HCT116 (cell line): ENCODE measurements at regions not wholly inside any gene's neighbourhood (a gene's known extent, or its start where the extent isn't known, plus 50 kb on each side); places are given as distances from the start of the nearest gene placed in this dataset.

Experiments
- ATAC-seq: fragments of 200-7000 bp; cut with Tn5 transposase; 2 replicates; pipeline ENCODE4 v1.9.1; 2020; ENCODE audit warnings: mild to moderate bottlenecking, moderate library complexity
- BruUV-seq: library from RNA; stranded (reverse); fragments of 400-500 nt; replicated peaks from 2 replicates; lab custom pipeline; 2021; lab: Mats Ljungman, UMichigan
- CTCF ChIA-PET: fragments of 300-600 bp; sonication (Branson Sonifier 250); formaldehyde crosslinking; loops from one replicate; lab custom pipeline; 2021; ENCODE audit warnings: antibody characterized with exemption; lab: Charles Lee
- POLR2A ChIA-PET: fragments of 300-600, 350-600 bp; sonication (Branson Sonifier 250); formaldehyde crosslinking; loops from one replicate; lab custom pipeline; 2021; ENCODE audit warnings: antibody characterized with exemption; lab: Charles Lee
- RAD21 ChIA-PET, 2 experiments: fragments of 300-600 bp; sonication (Branson Sonifier 250); formaldehyde crosslinking; loops; one replicate each; lab custom pipeline; 2023; ENCODE audit warnings: low total read pairs in 2 of 2; ENCODE audit not compliant: uncharacterized antibody in 2 of 2, unreplicated experiment in 2 of 2, low non-redundant PET in 1 of 2; lab: Charles Lee
- DNase-seq: peaks from one replicate; pipeline ENCODE4 v3.0.0-alpha.2; 2010; ENCODE audit warnings: low read depth, low spot score
- H2AFZ ChIP-seq: fragments of 200-600 bp; shearing (Covaris generic), sonication (generic); 2 replicates; pipeline ENCODE4 v1.6.1; 2017; ENCODE audit warnings: low read depth, mixed run types, mixed read lengths, antibody characterized with exemption, low read length; ENCODE audit not compliant: poor library complexity, severe bottlenecking
- H3K27ac ChIP-seq: 2 replicates; pipeline ENCODE4 v1.5.1; 2012; ENCODE audit warnings: low read depth, low read length
- H3K27me3 ChIP-seq: fragments of 200-600 bp; sonication (generic); 2 replicates; pipeline ENCODE4 v1.6.1; 2016; ENCODE audit warnings: mixed run types, low read length, mixed read lengths; ENCODE audit not compliant: insufficient read depth
- H3K36me3 ChIP-seq, 2 experiments: fragments of 200-500 bp in 1 of 2; fragments of 200-600 bp in 1 of 2; sonication (Bioruptor generic) in 1 of 2; sonication (generic) in 1 of 2; 2 replicates each; pipeline versions ENCODE4 v1.5.1 to v1.6.1; 2014 to 2016; ENCODE audit warnings: low read length in 2 of 2, inconsistent platforms in 1 of 2, mixed read lengths in 1 of 2, mixed run types in 1 of 2; ENCODE audit not compliant: insufficient read depth in 2 of 2, control insufficient read depth in 1 of 2
- H3K4me1 ChIP-seq, 2 experiments: fragments of 200-600 bp in 1 of 2; sonication (generic) in 1 of 2; 2 replicates each; pipeline versions ENCODE4 v1.5.1 to v1.6.1; 2012 to 2017; ENCODE audit warnings: low read length in 2 of 2, inconsistent platforms in 1 of 2, mild to moderate bottlenecking in 1 of 2, mixed read lengths in 1 of 2, mixed run types in 1 of 2, moderate library complexity in 1 of 2; ENCODE audit not compliant: insufficient read depth in 2 of 2, control insufficient read depth in 1 of 2
- H3K4me2 ChIP-seq: fragments of 200-600 bp; sonication (generic); 2 replicates; pipeline ENCODE4 v1.6.1; 2017; ENCODE audit warnings: mixed run types, low read length, mixed read lengths
- H3K4me3 ChIP-seq, 2 experiments: fragments of 200-600 bp in 1 of 2; sonication (generic) in 1 of 2; replicated peaks in 1 of 2; 2 replicates each; pipeline ENCODE4 v1.5.1; 2011 to 2016; ENCODE audit warnings: low read length in 2 of 2, control low read depth in 1 of 2, low read depth in 1 of 2, mild to moderate bottlenecking in 1 of 2, mixed read lengths in 1 of 2, mixed run types in 1 of 2
- H3K79me2 ChIP-seq: fragments of 200-600 bp; sonication (generic); 2 replicates; pipeline ENCODE4 v1.6.1; 2017; ENCODE audit warnings: mild to moderate bottlenecking, mixed run types, low read length, moderate library complexity, mixed read lengths; ENCODE audit not compliant: insufficient read depth
- H3K9ac ChIP-seq: fragments of 200-600 bp; sonication (generic); 2 replicates; pipeline ENCODE4 v1.6.1; 2016; ENCODE audit warnings: low read length, mixed read lengths
- H3K9me2 ChIP-seq: fragments of 200-600 bp; sonication (generic), shearing (Covaris generic); 2 replicates; pipeline ENCODE4 v1.6.1; 2017; ENCODE audit warnings: mixed run types, mild to moderate bottlenecking, moderate library complexity; ENCODE audit not compliant: insufficient read depth
- H3K9me3 ChIP-seq, 2 experiments: fragments of 200-500 bp in 1 of 2; fragments of 200-600 bp in 1 of 2; sonication (Bioruptor generic) in 1 of 2; sonication (generic) in 1 of 2; 2 replicates each; pipeline ENCODE4 v1.6.1; 2014 to 2017; ENCODE audit warnings: low read length in 2 of 2, mixed read lengths in 2 of 2, inconsistent platforms in 1 of 2, low read depth in 1 of 2, mild to moderate bottlenecking in 1 of 2, mixed run types in 1 of 2, moderate library complexity in 1 of 2; ENCODE audit not compliant: control insufficient read depth in 1 of 2, insufficient read depth in 1 of 2
- H4K20me1 ChIP-seq: fragments of 200-600 bp; sonication (generic), shearing (Covaris generic); 2 replicates; pipeline ENCODE4 v1.6.1; 2017; ENCODE audit warnings: mixed run types, mild to moderate bottlenecking, moderate library complexity; ENCODE audit not compliant: insufficient read depth
- CEBPB ChIP-seq: IDR thresholded peaks from 2 replicates; pipeline ENCODE4 v1.6.1; 2012; ENCODE audit warnings: low read depth
- EGR1 ChIP-seq: IDR thresholded peaks from 2 replicates; pipeline ENCODE4 v1.6.1; 2012; ENCODE audit warnings: low read depth
- EZH2 ChIP-seq: fragments of 200-600 bp; sonication (generic); IDR thresholded peaks from 2 replicates; pipeline ENCODE4 v1.6.1; 2017; ENCODE audit warnings: antibody characterized with exemption, mixed run types
- RAD21 ChIP-seq: IDR thresholded peaks from 2 replicates; pipeline ENCODE4 v1.6.1; 2012; ENCODE audit warnings: low read depth, mild to moderate bottlenecking
- SIN3A ChIP-seq: IDR thresholded peaks from 2 replicates; pipeline ENCODE4 v1.6.1; 2012; ENCODE audit warnings: low read depth
- TCF7L2 ChIP-seq: IDR thresholded peaks from 2 replicates; pipeline ENCODE4 v1.7.0; 2011; ENCODE audit warnings: borderline replicate concordance, inconsistent platforms; ENCODE audit not compliant: insufficient read depth, insufficient read length; ENCODE audit errors: extremely low read depth
- YY1 ChIP-seq: IDR thresholded peaks from 2 replicates; pipeline ENCODE4 v1.6.1; 2011; ENCODE audit warnings: low read length, low read depth, moderate library complexity, mild to moderate bottlenecking; ENCODE audit not compliant: insufficient replicate concordance; ENCODE audit errors: extremely low read depth
- intact Hi-C: fragments of 100-400 bp; cut with micrococcal nuclease; formaldehyde crosslinking; loops from 2 replicates; pipeline ENCODE4 v1.10.0; 2022
- TF ChIP-seq, protein P1 (sequence below): IDR thresholded peaks from 2 replicates; pipeline ENCODE4 v1.6.1; 2012; ENCODE audit warnings: low read depth

DNA sequence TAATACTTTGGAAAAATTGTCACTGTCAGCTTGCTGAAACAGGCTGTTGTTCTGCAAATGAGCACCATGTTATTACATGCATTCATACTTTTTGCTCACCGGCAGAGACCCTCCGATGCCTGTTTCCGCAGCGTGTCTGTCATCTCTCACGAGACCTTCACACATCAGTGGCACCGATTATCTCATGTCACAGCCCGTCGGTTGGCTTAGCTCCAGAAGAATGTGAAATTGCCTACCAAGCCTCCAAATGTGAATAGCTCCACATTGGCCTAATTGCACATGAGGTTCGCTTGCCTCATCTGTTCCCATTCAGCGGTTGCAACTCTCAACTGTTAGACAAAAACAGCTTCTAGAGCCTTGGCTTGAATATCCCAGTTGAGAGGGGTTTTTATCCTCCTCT is 233.0 kb downstream of the ACTR3 start:
- H3K9me2 ChIP-seq = no peaks in the 10 kb centered on the region
- ChIA-PET POLR2A (no interaction called here), RAD21 (no interaction called here), CTCF (no interaction called here)
- TF ChIP-seq EGR1 (no peak), CEBPB (no peak), YY1 (no peak), RAD21 (no peak), TCF7L2 (no peak), SIN3A (no peak), EZH2 (no peak)
- TF ChIP-seq, protein P1, sequence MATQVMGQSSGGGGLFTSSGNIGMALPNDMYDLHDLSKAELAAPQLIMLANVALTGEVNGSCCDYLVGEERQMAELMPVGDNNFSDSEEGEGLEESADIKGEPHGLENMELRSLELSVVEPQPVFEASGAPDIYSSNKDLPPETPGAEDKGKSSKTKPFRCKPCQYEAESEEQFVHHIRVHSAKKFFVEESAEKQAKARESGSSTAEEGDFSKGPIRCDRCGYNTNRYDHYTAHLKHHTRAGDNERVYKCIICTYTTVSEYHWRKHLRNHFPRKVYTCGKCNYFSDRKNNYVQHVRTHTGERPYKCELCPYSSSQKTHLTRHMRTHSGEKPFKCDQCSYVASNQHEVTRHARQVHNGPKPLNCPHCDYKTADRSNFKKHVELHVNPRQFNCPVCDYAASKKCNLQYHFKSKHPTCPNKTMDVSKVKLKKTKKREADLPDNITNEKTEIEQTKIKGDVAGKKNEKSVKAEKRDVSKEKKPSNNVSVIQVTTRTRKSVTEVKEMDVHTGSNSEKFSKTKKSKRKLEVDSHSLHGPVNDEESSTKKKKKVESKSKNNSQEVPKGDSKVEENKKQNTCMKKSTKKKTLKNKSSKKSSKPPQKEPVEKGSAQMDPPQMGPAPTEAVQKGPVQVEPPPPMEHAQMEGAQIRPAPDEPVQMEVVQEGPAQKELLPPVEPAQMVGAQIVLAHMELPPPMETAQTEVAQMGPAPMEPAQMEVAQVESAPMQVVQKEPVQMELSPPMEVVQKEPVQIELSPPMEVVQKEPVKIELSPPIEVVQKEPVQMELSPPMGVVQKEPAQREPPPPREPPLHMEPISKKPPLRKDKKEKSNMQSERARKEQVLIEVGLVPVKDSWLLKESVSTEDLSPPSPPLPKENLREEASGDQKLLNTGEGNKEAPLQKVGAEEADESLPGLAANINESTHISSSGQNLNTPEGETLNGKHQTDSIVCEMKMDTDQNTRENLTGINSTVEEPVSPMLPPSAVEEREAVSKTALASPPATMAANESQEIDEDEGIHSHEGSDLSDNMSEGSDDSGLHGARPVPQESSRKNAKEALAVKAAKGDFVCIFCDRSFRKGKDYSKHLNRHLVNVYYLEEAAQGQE = no peak
- no peak overlapping the region for H3K4me3 ChIP-seq
- H4K20me1 ChIP-seq = no peaks in the 10 kb centered on the region
- ATAC-seq = no peak
- no peaks in the 10 kb centered on the region for H3K9me3 ChIP-seq
- BruUV-seq = no TSS peak
- DNase-seq = no peak
- no peak overlapping the region for H2AFZ ChIP-seq
- H3K4me1 ChIP-seq = no peaks in the 10 kb centered on the region
- H3K27ac ChIP-seq = no peak overlapping the region
- no peaks in the 10 kb centered on the region for H3K36me3 ChIP-seq
- H3K27me3 ChIP-seq = no peaks in the 10 kb centered on the region
- H3K4me2 ChIP-seq = no peak overlapping the region
- no peaks in the 10 kb centered on the region for H3K79me2 ChIP-seq
- intact Hi-C loops = no loop called here
- no peak overlapping the region for H3K9ac ChIP-seq
